ENCODE measurements at regions not wholly inside any gene's neighbourhood (a gene's known extent, or its start where the extent isn't known, plus 50 kb on each side); places are given as distances from the start of the nearest gene placed in this dataset.

GRCh38 chr12:38137287-38137686, 179.3 kb upstream of the ALG10B start:
- DNase-seq = no peak
- intact Hi-C loops (cut with DNase I, micrococcal nuclease) = loop anchor here in 1 of 2 donors (10.0 kb wide), 1 partner anchor 178 kb away; the partner anchor contains the start of gene ALG10B
- H3K9me3 ChIP-seq = no peaks in the 10 kb centered on the region
- no peaks in the 10 kb centered on the region for H3K36me3 ChIP-seq (ENCODE audit: low read depth)
- peaks cover 7% of the 10 kb centered on the region for H3K4me1 ChIP-seq (ENCODE audit: low read depth)
- no peak for TF ChIP-seq CTCF (IDR thresholded peaks at IDR 0.05)
- H3K4me3 ChIP-seq = no peak overlapping the region
- ATAC-seq = no peak

GRCh38 chr12:38137716-38138115, 178.9 kb upstream of the ALG10B start:
- no peak overlapping the region for H3K4me3 ChIP-seq

GRCh38 chr12:38138225-38139221, 178.1 kb upstream of the ALG10B start:
- intact Hi-C loops (cut with DNase I, micrococcal nuclease) = loop anchor here in 1 of 2 donors (10.0 kb wide), 1 partner anchor 176 kb away; the partner anchor contains the start of gene ALG10B
- H3K4me3 ChIP-seq = no peak overlapping the region
- peak; percentile 85 for TF ChIP-seq CTCF (IDR thresholded peaks at IDR 0.05)
- peaks cover 7% of the 10 kb centered on the region for H3K4me1 ChIP-seq (ENCODE audit: low read depth)
- no peaks in the 10 kb centered on the region for H3K36me3 ChIP-seq (ENCODE audit: low read depth)
- DNase-seq (peak; percentile 32 to 89 (median 51)), ATAC-seq (peak; percentile 90)
- no peaks in the 10 kb centered on the region for H3K9me3 ChIP-seq

More at GRCh38 chr12:38137716-38138115, 178.9 kb upstream of the ALG10B start:
- TF ChIP-seq CTCF (IDR thresholded peaks at IDR 0.05) = no peak
- ATAC-seq (no peak), DNase-seq (no peak)
- Histone ChIP-seq H3K4me1 (ENCODE audit: low read depth) (peaks cover 7% of the 10 kb centered on the region), H3K9me3 (no peaks in the 10 kb centered on the region), H3K36me3 (ENCODE audit: low read depth) (no peaks in the 10 kb centered on the region)
- intact Hi-C loops (cut with DNase I, micrococcal nuclease) = loop anchor here in 1 of 2 donors (10.0 kb wide), 1 partner anchor 177 kb away; the partner anchor contains the start of gene ALG10B

GRCh38 chr12:38139456-38139855, 177.1 kb upstream of the ALG10B start:
- Histone ChIP-seq H3K36me3 (ENCODE audit: low read depth) (no peaks in the 10 kb centered on the region), H3K4me1 (ENCODE audit: low read depth) (peaks cover 7% of the 10 kb centered on the region), H3K9me3 (no peaks in the 10 kb centered on the region), H3K4me3 (no peak overlapping the region)
- no peak for TF ChIP-seq CTCF (IDR thresholded peaks at IDR 0.05)
- intact Hi-C loops (cut with DNase I, micrococcal nuclease) = loop anchor here in 1 of 2 donors (10.0 kb wide), 1 partner anchor 175 kb away; the partner anchor contains the start of gene ALG10B
- DNase-seq = no peak
- ATAC-seq = no peak

GRCh38 chr12:38141239-38141638, 175.3 kb upstream of the ALG10B start:
- no peak for DNase-seq
- no peak for ATAC-seq
- Histone ChIP-seq H3K36me3 (ENCODE audit: low read depth) (no peaks in the 10 kb centered on the region), H3K4me1 (ENCODE audit: low read depth) (peaks cover 7% of the 10 kb centered on the region), H3K4me3 (no peak overlapping the region), H3K9me3 (peaks cover 1% of the 10 kb centered on the region)
- TF ChIP-seq CTCF (IDR thresholded peaks at IDR 0.05) = no peak
- intact Hi-C loops (cut with DNase I, micrococcal nuclease) = loop anchor here in 1 of 2 donors (5.0 kb wide), 1 partner anchor 176 kb away; the partner anchor contains the start of gene ALG10B

All from mucosa of descending colon (tissue), 3 donors.